Frontal cortex (tissue), 3 donors: ENCODE measurements at regions not wholly inside any gene's neighbourhood (a gene's known extent, or its start where the extent isn't known, plus 50 kb on each side); places are given as distances from the start of the nearest gene placed in this dataset.
"Not testable (repeated sequence)": the region's sequence is repeated elsewhere in the genome, so short reads cannot be mapped to it uniquely, and the experiment has no call there.

ENCODE experiments used
- DNase-seq, 2 donors: peaks; one replicate each; pipeline ENCODE4 v3.0.0; 2012; ENCODE audit warnings: low spot score in 2 of 2
- FAIRE-seq: peaks from 2 replicates; lab custom pipeline; 2012; peaks lifted over from hg19 to GRCh38; lab: Jason Lieb, UNC
- donor health status: control.
- donor health status: control.
- donor health status: control.

- DNase-seq, result no peak
- no peak for FAIRE-seq
Measured at GRCh38 chr5:38775218-38775840, 70.5 kb upstream of the OSMR start.

- no peak for DNase-seq
- no peak for FAIRE-seq
Measured at GRCh38 chr5:38776149-38776896, 69.5 kb upstream of the OSMR start.

DNA sequence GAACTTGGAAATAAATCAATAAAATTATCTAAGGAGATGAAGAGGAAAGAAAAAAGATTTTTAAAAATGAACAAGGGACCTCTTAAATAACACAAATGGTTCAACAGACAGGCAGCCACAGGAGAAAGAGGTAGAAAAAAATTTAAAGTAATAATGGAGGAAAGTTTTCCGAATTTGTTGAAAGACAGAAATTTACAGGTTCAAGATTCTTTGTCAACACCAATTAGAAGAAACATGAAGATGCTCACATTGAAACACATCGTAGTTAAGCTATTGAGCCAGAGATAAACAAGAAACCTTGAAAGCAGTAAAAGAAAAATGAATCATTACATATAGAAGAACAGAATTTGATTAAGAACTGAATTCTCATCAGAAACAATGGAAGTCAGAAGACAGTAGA is 68.7 kb upstream of the OSMR start:
- FAIRE-seq (no peak), DNase-seq (no peak)

DNA sequence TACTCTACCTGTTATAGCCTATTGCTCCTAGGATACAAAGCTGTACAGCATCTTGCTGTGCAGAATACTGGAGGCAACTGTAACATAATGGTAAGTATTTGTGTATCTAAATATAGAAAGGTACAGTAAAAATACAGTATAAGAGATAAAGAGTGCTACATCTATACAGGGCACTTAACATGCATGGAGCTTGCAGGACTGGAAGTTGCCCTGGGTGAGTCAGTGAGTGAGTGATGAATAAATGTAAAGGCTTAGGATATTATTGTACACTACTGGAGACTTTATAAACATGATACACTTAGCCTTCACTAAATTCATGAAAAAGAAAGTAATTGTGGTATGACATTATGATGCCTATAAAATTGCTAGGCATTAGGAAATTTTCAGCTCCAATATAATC is 65.5 kb upstream of the OSMR start:
- FAIRE-seq (no peak), DNase-seq (no peak)

DNA sequence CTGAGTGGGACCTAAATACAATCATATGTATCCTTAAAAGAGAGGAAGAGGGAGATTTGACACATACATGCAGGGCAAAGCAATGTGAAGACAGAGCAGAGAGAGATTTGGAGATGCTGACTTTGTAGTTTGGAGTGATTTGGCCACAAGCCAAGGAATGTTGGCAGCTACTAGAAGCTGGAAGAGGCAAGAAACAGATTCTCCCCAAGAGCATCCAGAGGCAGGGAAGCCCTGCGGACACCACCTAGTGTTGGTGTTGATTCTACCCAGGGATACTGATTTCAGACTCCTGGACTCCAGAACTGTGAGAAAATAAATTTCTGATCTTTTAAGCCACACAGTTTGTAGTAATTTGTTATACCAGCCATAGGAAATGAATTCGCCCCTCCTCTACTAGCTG is 64.9 kb upstream of the OSMR start:
- DNase-seq (no peak), FAIRE-seq (no peak)

- no peak for DNase-seq
- no peak for FAIRE-seq
Measured at GRCh38 chr5:38782180-38782835, 63.5 kb upstream of the OSMR start.

DNA sequence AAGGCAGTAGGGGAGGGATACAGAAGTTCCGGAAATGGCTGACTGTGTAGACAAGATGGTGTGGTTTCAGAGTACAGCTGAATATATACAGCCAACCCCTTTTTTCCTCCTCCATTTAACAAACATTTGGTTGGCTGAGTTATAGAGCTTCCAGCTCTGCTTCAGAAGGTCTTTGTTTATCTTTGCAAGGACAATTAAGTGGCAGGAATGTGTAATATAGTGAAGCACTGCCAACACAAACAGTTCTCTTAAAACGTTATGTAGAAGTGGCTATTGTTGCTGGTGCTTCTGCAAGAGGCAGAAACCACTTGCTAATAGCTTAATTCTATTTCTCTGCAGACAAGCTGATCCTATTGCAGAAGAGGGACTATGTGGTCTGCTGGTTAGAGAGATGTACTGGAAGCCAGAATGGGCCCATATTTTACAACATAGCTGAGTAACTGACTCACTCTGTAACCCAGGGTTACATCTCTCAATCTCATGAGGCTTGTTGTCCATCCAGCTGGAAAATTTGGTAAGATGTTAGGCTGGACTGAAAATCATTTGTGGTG is 62.7 kb upstream of the OSMR start:
- DNase-seq (no peak), FAIRE-seq (no peak)

DNA sequence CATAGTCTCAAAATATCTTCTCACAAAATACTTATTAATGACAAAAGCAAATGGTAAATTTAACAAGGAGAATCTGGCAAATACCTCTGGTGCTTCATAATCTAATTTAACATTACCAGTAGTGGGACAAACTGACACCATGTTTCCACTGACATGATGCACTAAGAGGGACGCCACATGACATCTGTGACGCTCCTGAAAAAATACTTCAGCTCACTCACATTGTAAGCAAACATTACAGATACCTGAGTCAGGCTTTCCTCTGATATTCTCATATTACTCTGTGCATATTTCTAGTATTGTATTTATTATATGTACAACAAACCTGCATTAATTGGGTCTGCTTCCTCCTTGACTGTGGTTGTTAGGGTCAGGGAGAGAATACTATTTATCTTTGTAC is 56.7 kb upstream of the OSMR start:
- no peak for FAIRE-seq
- DNase-seq, result no peak

GRCh38 chr5:38789777-38790176 is 56.0 kb upstream of the OSMR start:
- DNase-seq (no peak), FAIRE-seq (no peak)

GRCh38 chr5:38790268-38790667 is 55.5 kb upstream of the OSMR start:
- DNase-seq (no peak), FAIRE-seq (no peak)

- FAIRE-seq, result no peak
- DNase-seq, result no peak
Measured at GRCh38 chr5:38790891-38791290, 54.9 kb upstream of the OSMR start.

- no peak for FAIRE-seq
- DNase-seq, result no peak
Measured at GRCh38 chr5:38793099-38793498, 52.7 kb upstream of the OSMR start.

GRCh38 chr5:38794037-38794436 is 51.8 kb upstream of the OSMR start:
- DNase-seq, FAIRE-seq: not testable (repeated sequence)

DNA sequence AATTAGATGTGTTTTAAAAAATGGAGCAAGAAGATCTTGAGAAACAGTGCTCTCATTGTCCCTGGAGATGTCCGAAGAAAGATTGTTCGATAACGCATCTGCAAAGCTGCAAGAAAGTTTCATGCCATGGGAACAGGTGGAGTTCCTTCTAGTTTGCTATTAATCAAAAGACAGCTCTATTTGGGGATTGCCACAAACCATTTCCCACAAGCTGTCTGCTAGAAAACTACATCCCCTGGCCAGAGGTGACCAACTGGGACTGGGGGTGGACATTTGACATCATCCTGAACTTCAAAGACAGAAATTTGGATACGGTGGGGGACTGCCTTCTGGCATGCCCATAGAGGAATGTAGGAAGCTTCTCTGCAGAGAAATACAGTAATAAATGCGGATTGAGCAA is 50.8 kb upstream of the OSMR start:
- FAIRE-seq (no peak), DNase-seq (no peak)

GRCh38 chr5:38795986-38796741 is 49.6 kb upstream of the OSMR start:
- FAIRE-seq, result no peak
- peak in 1 of 2 donors; percentile 25 for DNase-seq
